Adrenal gland (tissue), 5 donors: ENCODE measurements at regions not wholly inside any gene's neighbourhood (a gene's known extent, or its start where the extent isn't known, plus 50 kb on each side); places are given as distances from the start of the nearest gene placed in this dataset.

ENCODE experiments used
- CTCF ChIP-seq, 6 experiments: fragments of 450-650 bp in 4 of 6; fragments of 200-600 bp in 2 of 6; sonication (generic) in 1 of 6; IDR thresholded peaks; 1 replicate in 5 of 6; 2 replicates in 1 of 6; pipeline versions ENCODE4 v1.5.1 to v1.8.0; 2016 to 2021; ENCODE audit warnings: antibody characterized with exemption in 6 of 6, mild to moderate bottlenecking in 2 of 6, moderate library complexity in 1 of 6
- POLR2A ChIP-seq, 2 donors: fragments of 450-650 bp; IDR thresholded peaks; one replicate each; pipeline ENCODE4 v1.6.1; 2017; ENCODE audit warnings: antibody characterized with exemption in 2 of 2, mild to moderate bottlenecking in 2 of 2, moderate library complexity in 1 of 2
- donor health status: DM: no; HTN: no; CAD: no.

- TF ChIP-seq CTCF (IDR thresholded peaks at IDR 0.05) (no peak), POLR2A (IDR thresholded peaks at IDR 0.05) (no peak)
These were observed 59.9 kb upstream of the ZNF354A start for GRCh38 chr5:178790371-178790770.
